OCI-LY7 (cell line): ENCODE measurements at regions not wholly inside any gene's neighbourhood (a gene's known extent, or its start where the extent isn't known, plus 50 kb on each side); places are given as distances from the start of the nearest gene placed in this dataset.

Experiments
- EZH2phosphoT487 ChIP-seq: fragments of 200-600 bp; sonication (generic); IDR thresholded peaks from 2 replicates; pipeline ENCODE4 v1.6.1; 2018; ENCODE audit warnings: low read depth, borderline replicate concordance, mild to moderate bottlenecking, mixed run types, antibody characterized with exemption, low read length, moderate library complexity, mixed read lengths
- TF ChIP-seq, protein P1 (sequence below): fragments of 200-600 bp; sonication (generic); conservative IDR thresholded peaks from 2 replicates; pipeline ENCODE4 v1.5.1; 2014; ENCODE audit warnings: mild to moderate bottlenecking, antibody characterized with exemption, low read length, moderate library complexity, mixed read lengths

DNA sequence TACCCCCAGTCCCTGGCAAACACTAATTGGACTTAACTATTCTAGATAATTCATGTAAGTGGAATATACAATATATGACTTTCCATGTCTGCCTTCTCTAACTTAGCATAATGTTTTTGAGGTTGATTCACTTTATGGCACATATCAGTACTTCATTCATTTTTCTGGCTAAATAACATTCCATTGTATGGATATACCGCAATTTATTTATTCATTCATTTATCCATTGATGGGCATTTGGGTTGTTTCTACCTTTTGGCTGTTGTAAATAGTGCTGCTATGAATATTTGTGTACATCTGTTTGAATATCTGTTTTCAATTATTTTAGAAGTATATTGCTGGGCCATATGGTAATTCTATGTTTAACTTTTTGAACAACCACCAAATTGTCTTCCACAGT lies 616.3 kb downstream of the UTRN start:
- TF ChIP-seq, protein P1, sequence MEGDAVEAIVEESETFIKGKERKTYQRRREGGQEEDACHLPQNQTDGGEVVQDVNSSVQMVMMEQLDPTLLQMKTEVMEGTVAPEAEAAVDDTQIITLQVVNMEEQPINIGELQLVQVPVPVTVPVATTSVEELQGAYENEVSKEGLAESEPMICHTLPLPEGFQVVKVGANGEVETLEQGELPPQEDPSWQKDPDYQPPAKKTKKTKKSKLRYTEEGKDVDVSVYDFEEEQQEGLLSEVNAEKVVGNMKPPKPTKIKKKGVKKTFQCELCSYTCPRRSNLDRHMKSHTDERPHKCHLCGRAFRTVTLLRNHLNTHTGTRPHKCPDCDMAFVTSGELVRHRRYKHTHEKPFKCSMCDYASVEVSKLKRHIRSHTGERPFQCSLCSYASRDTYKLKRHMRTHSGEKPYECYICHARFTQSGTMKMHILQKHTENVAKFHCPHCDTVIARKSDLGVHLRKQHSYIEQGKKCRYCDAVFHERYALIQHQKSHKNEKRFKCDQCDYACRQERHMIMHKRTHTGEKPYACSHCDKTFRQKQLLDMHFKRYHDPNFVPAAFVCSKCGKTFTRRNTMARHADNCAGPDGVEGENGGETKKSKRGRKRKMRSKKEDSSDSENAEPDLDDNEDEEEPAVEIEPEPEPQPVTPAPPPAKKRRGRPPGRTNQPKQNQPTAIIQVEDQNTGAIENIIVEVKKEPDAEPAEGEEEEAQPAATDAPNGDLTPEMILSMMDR: no peak
- no peak for TF ChIP-seq EZH2phosphoT487
